ENCODE measurements at regions not wholly inside any gene's neighbourhood (a gene's known extent, or its start where the extent isn't known, plus 50 kb on each side); places are given as distances from the start of the nearest gene placed in this dataset.

GRCh38 chr2:217467331-217467730 is 535.5 kb downstream of the TNS1 start:
- TF ChIP-seq POLR2A (IDR thresholded peaks at IDR 0.05; ENCODE audit: low read depth, low read length) (no peak), POLR2AphosphoS5 (IDR thresholded peaks at IDR 0.05; ENCODE audit: low read depth, low read length) (no peak)
